LNCAP (cell line): ENCODE measurements at regions not wholly inside any gene's neighbourhood (a gene's known extent, or its start where the extent isn't known, plus 50 kb on each side); places are given as distances from the start of the nearest gene placed in this dataset.

Experiments used
- CTCF ChIP-seq: fragments of 450-650 bp; IDR thresholded peaks from 2 replicates; pipeline ENCODE4 v1.5.1; 2017; ENCODE audit warnings: mild to moderate bottlenecking

- no peak for TF ChIP-seq CTCF
Observed at GRCh38 chr14:49418789-49419188, 167.4 kb downstream of the RPS29 start.

- no peak for TF ChIP-seq CTCF
Observed at GRCh38 chr14:49417790-49418189, 168.4 kb downstream of the RPS29 start.

- no peak for TF ChIP-seq CTCF
Observed at GRCh38 chr14:49408187-49408933, 177.8 kb downstream of the RPS29 start.

GRCh38 chr14:49405291-49405690 is 180.9 kb downstream of the RPS29 start:
- no peak for TF ChIP-seq CTCF

- no peak for TF ChIP-seq CTCF
Observed at GRCh38 chr14:49401373-49401772, 184.8 kb downstream of the RPS29 start.

GRCh38 chr14:49396801-49397200 is 189.4 kb downstream of the RPS29 start:
- TF ChIP-seq CTCF, result no peak

GRCh38 chr14:49381778-49382177 is 204.4 kb downstream of the RPS29 start:
- TF ChIP-seq CTCF, result no peak

- no peak for TF ChIP-seq CTCF
Observed at GRCh38 chr14:49367696-49368095, 218.5 kb downstream of the RPS29 start.
